Spleen (tissue), 11 donors: ENCODE measurements at regions not wholly inside any gene's neighbourhood (a gene's known extent, or its start where the extent isn't known, plus 50 kb on each side); places are given as distances from the start of the nearest gene placed in this dataset.

Experiments used
- DNase-seq: peaks from one replicate; pipeline ENCODE4 v3.0.0-alpha.2; 2020
- H3K27ac ChIP-seq, 8 donors: fragments of 200-600 bp; sonication (generic) in 7 of 8; 1 replicate in 4 of 8; 2 replicates in 4 of 8; pipeline versions ENCODE4 v1.5.0 to v1.8.0; 2016 to 2021; ENCODE audit warnings: inconsistent platforms in 4 of 8, mild to moderate bottlenecking in 4 of 8, moderate library complexity in 1 of 8
- H3K27me3 ChIP-seq, 7 donors: fragments of 200-600 bp; sonication (generic) in 6 of 7; replicated peaks in 1 of 7; 1 replicate in 4 of 7; 2 replicates in 3 of 7; pipeline versions ENCODE4 v1.5.0 to v1.8.0; 2016 to 2021; ENCODE audit warnings: inconsistent platforms in 3 of 7, mild to moderate bottlenecking in 1 of 7
- H3K36me3 ChIP-seq, 6 donors: fragments of 200-600 bp; sonication (generic) in 5 of 6; 1 replicate in 4 of 6; 2 replicates in 2 of 6; pipeline versions ENCODE4 v1.5.0 to v1.8.0; 2016 to 2021; ENCODE audit warnings: inconsistent platforms in 2 of 6
- H3K4me1 ChIP-seq, 6 donors: fragments of 200-600 bp; sonication (generic) in 5 of 6; 1 replicate in 3 of 6; 2 replicates in 3 of 6; pipeline versions ENCODE4 v1.5.0 to v1.8.0; 2016 to 2021; ENCODE audit warnings: inconsistent platforms in 3 of 6
- H3K4me3 ChIP-seq, 8 donors: fragments of 200-600 bp; sonication (generic) in 7 of 8; 1 replicate in 4 of 8; 2 replicates in 4 of 8; pipeline versions ENCODE4 v1.5.0 to v1.8.0; 2016 to 2021; ENCODE audit warnings: inconsistent platforms in 4 of 8, mild to moderate bottlenecking in 4 of 8, moderate library complexity in 2 of 8
- H3K9me3 ChIP-seq, 8 donors: fragments of 200-600 bp; sonication (generic) in 7 of 8; 1 replicate in 4 of 8; 2 replicates in 4 of 8; pipeline versions ENCODE4 v1.5.0 to v1.8.0; 2016 to 2021; ENCODE audit warnings: inconsistent platforms in 4 of 8
- CTCF ChIP-seq, 11 experiments: fragments of 200-600 bp in 7 of 11; fragments of 450-650 bp in 4 of 11; sonication (generic) in 4 of 11; IDR thresholded peaks in 8 of 11; conservative IDR thresholded peaks in 3 of 11; 1 replicate in 7 of 11; 2 replicates in 4 of 11; pipeline versions ENCODE4 v1.4.0 to v1.8.0; 2016 to 2021; ENCODE audit warnings: antibody characterized with exemption in 11 of 11, inconsistent platforms in 4 of 11, mild to moderate bottlenecking in 1 of 11
- POLR2A ChIP-seq, 3 donors: fragments of 450-650 bp; IDR thresholded peaks; one replicate each; pipeline ENCODE4 v1.5.1; 2017; ENCODE audit warnings: antibody characterized with exemption in 3 of 3, mild to moderate bottlenecking in 1 of 3
- POLR2AphosphoS5 ChIP-seq, 3 donors: sonication (generic); formaldehyde crosslinking; IDR thresholded peaks; one replicate each; pipeline ENCODE4 v1.5.1; 2017; ENCODE audit warnings: antibody characterized with exemption in 3 of 3
- WGBS, 5 donors: extraction: QIAGEN DNeasy Blood & Tissue Kit in 3 of 5; methylation state at CpG; one replicate each; pipeline versions ENCODE4 v1.1.5 to v1.1.7; 2013 to 2018; 5-methylcytosine and 5-hydroxymethylcytosine counted together
- intact Hi-C: fragments of 100-400 bp; cut with DNase I; formaldehyde crosslinking; loops from one replicate; pipeline ENCODE4 v1.15.0; 2023; ENCODE audit warnings: low total_unique reads
- donor health status: healthy with polysubstance abuse.
- donor health status: DM: no; HTN: no; CAD: no; lungs with moderate emphysema.
- donor health status: DM: no; HTN: no; CAD: no.
- donor health status: Bipolar disorder and iron deficiency.
- donor health status: healthy.
- donor health status: DM: no; HTN: no; CAD: no.
- donor health status: DM: yes; HTN: yes; CAD: no.

- 38 to 77% (median 61%) methylated on average over 3 of the region's 3 CpGs for WGBS, 5 donors
- TF ChIP-seq CTCF (IDR thresholded peaks at IDR 0.05 in 8 of 11, conservative IDR thresholded peaks at IDR 0.05 in 3 of 11), result no peak
- TF ChIP-seq POLR2A (IDR thresholded peaks at IDR 0.05), result no peak
- no peak for TF ChIP-seq POLR2AphosphoS5 (IDR thresholded peaks at IDR 0.05)
- intact Hi-C loops, result no loop called here
These were observed 123.0 kb upstream of the SGCE start for GRCh38 chr7:94778711-94779459.

GRCh38 chr7:94779861-94780260 is 123.9 kb upstream of the SGCE start:
- H3K27ac ChIP-seq, result no peak overlapping the region
- TF ChIP-seq POLR2AphosphoS5 (IDR thresholded peaks at IDR 0.05) (no peak), POLR2A (IDR thresholded peaks at IDR 0.05) (no peak), CTCF (IDR thresholded peaks at IDR 0.05 in 8 of 11, conservative IDR thresholded peaks at IDR 0.05 in 3 of 11) (no peak)
- intact Hi-C loops, result no loop called here
- no peaks in the 10 kb centered on the region for H3K27me3 ChIP-seq
- H3K4me3 ChIP-seq, result no peak overlapping the region
- 87 to 96% (median 92%) methylated on average over 1 of the region's 1 CpG for WGBS, 5 donors
- H3K9me3 ChIP-seq, result peaks cover 0 to 8% (median 0%) of the 10 kb centered on the region in 8 donors
- DNase-seq, result no peak
- no peaks in the 10 kb centered on the region for H3K4me1 ChIP-seq
- no peaks in the 10 kb centered on the region for H3K36me3 ChIP-seq

More at GRCh38 chr7:94778711-94779459, 123.0 kb upstream of the SGCE start:
- H3K4me1 ChIP-seq, result no peaks in the 10 kb centered on the region
- H3K27me3 ChIP-seq, result no peaks in the 10 kb centered on the region
- DNase-seq, result no peak
- peaks cover 0 to 8% (median under 1%) of the 10 kb centered on the region in 8 donors for H3K9me3 ChIP-seq
- H3K4me3 ChIP-seq, result no peak overlapping the region
- H3K36me3 ChIP-seq, result no peaks in the 10 kb centered on the region
- no peak overlapping the region for H3K27ac ChIP-seq

- H3K36me3 ChIP-seq, result no peaks in the 10 kb centered on the region
- TF ChIP-seq CTCF (IDR thresholded peaks at IDR 0.05 in 8 of 11, conservative IDR thresholded peaks at IDR 0.05 in 3 of 11), result no peak
- no peak for TF ChIP-seq POLR2AphosphoS5 (IDR thresholded peaks at IDR 0.05)
- TF ChIP-seq POLR2A (IDR thresholded peaks at IDR 0.05), result no peak
- no peaks in the 10 kb centered on the region for H3K4me1 ChIP-seq
- no peak for DNase-seq
- peaks cover 0 to 20% (median 5%) of the 10 kb centered on the region in 8 donors for H3K9me3 ChIP-seq
- H3K27me3 ChIP-seq, result no peaks in the 10 kb centered on the region
- H3K27ac ChIP-seq, result no peak overlapping the region
- intact Hi-C loops, result no loop called here
- no peak overlapping the region for H3K4me3 ChIP-seq
- WGBS, 5 donors, result 70 to 88% (median 79%) methylated on average over 2 of the region's 2 CpGs
These were observed 125.3 kb upstream of the SGCE start for GRCh38 chr7:94781236-94781635.

GRCh38 chr7:94782777-94783176 is 124.6 kb upstream of the PPP1R9A start:
- no peak for DNase-seq
- no peaks in the 10 kb centered on the region for H3K4me1 ChIP-seq
- H3K27me3 ChIP-seq, result no peaks in the 10 kb centered on the region
- TF ChIP-seq POLR2AphosphoS5 (IDR thresholded peaks at IDR 0.05) (no peak), CTCF (IDR thresholded peaks at IDR 0.05 in 8 of 11, conservative IDR thresholded peaks at IDR 0.05 in 3 of 11) (no peak), POLR2A (IDR thresholded peaks at IDR 0.05) (no peak)
- peaks cover 0 to 17% (median 2%) of the 10 kb centered on the region in 8 donors for H3K9me3 ChIP-seq
- intact Hi-C loops, result no loop called here
- 86 to 92% (median 90%) methylated on average over 8 of the region's 8 CpGs for WGBS, 5 donors
- H3K36me3 ChIP-seq, result no peaks in the 10 kb centered on the region
- no peak overlapping the region for H3K27ac ChIP-seq
- H3K4me3 ChIP-seq, result no peak overlapping the region
